Lower leg skin (tissue), 4 donors: ENCODE measurements at regions not wholly inside any gene's neighbourhood (a gene's known extent, or its start where the extent isn't known, plus 50 kb on each side); places are given as distances from the start of the nearest gene placed in this dataset.

ENCODE experiments used
- DNase-seq, 2 donors: peaks; one replicate each; pipeline ENCODE4 v3.0.0-alpha.2; 2019; ENCODE audit warnings: low spot score in 2 of 2
- H3K4me3 ChIP-seq: fragments of 200-600 bp; sonication (generic); 2 replicates; pipeline ENCODE4 v1.5.1; 2017; ENCODE audit warnings: mild to moderate bottlenecking, low read depth; ENCODE audit not compliant: poor library complexity, severe bottlenecking
- POLR2A ChIP-seq, 2 donors: fragments of 450-650 bp; IDR thresholded peaks; one replicate each; pipeline ENCODE4 v1.6.1; 2016 to 2017; ENCODE audit warnings: antibody characterized with exemption in 2 of 2, mild to moderate bottlenecking in 1 of 2, moderate library complexity in 1 of 2
- WGBS, 2 donors: methylation state at CpG; one replicate each; pipeline ENCODE4 v1.1.5; 2018; 5-methylcytosine and 5-hydroxymethylcytosine counted together
- intact Hi-C: fragments of 100-400 bp; cut with DNase I; formaldehyde crosslinking; loops from one replicate; pipeline ENCODE4 v1.15.0; 2023; ENCODE audit warnings: low total_unique reads
- TF ChIP-seq, protein P1 (sequence below), 3 donors: fragments of 450-650 bp; IDR thresholded peaks; one replicate each; pipeline ENCODE4 v1.5.1; 2016; ENCODE audit warnings: antibody characterized with exemption in 3 of 3, mild to moderate bottlenecking in 3 of 3, moderate library complexity in 2 of 3

DNA sequence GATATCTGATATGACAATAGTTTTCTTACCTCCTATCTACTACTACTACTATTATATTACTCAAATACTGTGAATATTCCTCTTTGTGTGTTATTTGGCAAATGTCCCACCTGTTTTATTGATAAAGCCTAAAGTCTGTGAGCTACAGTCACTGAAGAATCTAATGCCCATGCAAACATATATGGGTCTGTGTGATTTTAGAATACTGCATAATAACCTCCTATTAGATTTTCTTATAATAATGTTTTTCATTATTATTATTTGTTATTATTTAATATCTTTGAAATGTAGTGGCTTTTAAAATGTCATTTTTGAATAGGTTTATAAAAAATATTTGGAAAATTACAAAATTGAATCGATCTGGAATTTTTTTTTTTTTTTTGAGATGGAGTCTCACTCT is 1330.8 kb upstream of the MIR17HG start:
- intact Hi-C loops: no loop called here
- DNase-seq: no peak
- WGBS, 2 donors: 96% methylated on average over 1 of the region's 1 CpG
- TF ChIP-seq, protein P1, sequence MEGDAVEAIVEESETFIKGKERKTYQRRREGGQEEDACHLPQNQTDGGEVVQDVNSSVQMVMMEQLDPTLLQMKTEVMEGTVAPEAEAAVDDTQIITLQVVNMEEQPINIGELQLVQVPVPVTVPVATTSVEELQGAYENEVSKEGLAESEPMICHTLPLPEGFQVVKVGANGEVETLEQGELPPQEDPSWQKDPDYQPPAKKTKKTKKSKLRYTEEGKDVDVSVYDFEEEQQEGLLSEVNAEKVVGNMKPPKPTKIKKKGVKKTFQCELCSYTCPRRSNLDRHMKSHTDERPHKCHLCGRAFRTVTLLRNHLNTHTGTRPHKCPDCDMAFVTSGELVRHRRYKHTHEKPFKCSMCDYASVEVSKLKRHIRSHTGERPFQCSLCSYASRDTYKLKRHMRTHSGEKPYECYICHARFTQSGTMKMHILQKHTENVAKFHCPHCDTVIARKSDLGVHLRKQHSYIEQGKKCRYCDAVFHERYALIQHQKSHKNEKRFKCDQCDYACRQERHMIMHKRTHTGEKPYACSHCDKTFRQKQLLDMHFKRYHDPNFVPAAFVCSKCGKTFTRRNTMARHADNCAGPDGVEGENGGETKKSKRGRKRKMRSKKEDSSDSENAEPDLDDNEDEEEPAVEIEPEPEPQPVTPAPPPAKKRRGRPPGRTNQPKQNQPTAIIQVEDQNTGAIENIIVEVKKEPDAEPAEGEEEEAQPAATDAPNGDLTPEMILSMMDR (IDR thresholded peaks at IDR 0.05): no peak
- TF ChIP-seq POLR2A (IDR thresholded peaks at IDR 0.05): no peak
- H3K4me3 ChIP-seq: no peak overlapping the region

- 67 to 77% methylated on average over 3 of the region's 3 CpGs for WGBS, 2 donors
- intact Hi-C loops: no loop called here
- TF ChIP-seq, protein P1 (IDR thresholded peaks at IDR 0.05): no peak
- TF ChIP-seq POLR2A (IDR thresholded peaks at IDR 0.05): no peak
- no peak overlapping the region for H3K4me3 ChIP-seq
- no peak for DNase-seq
These were observed 1326.9 kb upstream of the MIR17HG start for GRCh38 chr13:90020536-90021070.

DNA sequence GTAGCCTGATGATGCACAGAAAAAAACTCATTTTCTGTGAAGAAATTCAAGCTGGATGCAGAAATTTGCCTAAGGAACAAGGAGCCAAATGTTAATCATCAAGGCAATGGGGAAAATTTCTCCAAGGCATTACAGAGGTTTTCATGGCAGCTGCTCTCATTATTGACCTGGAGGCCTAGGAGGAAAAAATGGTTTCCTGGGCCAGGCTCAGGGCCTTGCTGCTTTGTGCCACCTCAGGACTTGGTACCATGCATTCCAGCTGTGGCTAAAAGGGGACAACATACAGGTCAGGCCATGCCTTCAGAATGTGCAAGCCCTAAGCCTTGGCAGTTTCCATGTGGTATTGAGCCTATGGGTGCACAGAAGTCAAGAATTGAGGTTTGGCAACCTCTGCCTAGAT is 1320.1 kb upstream of the MIR17HG start:
- no peak overlapping the region for H3K4me3 ChIP-seq
- TF ChIP-seq POLR2A (IDR thresholded peaks at IDR 0.05): no peak
- TF ChIP-seq, protein P1 (IDR thresholded peaks at IDR 0.05): no peak
- intact Hi-C loops: no loop called here
- no peak for DNase-seq

DNA sequence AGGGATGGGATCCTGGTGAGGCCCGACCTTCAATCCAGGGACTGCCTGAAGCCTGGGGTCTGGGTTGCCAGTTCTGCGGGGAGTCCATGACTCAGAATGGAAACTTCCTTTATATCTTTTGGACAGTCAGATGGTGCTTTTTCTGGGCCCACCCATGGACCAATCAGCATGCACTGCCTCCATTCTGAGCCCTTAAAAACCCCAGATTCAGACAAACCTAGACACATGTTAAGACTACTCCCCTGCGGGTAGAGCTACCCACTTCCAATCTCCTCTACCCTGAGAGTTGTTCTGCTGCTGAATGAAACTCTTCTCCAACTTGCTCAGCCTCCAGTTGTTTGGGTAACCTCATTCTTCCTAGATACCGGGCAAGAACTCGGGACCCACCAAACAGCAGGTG is 1315.2 kb upstream of the MIR17HG start:
- H3K4me3 ChIP-seq: no peak overlapping the region
- no peak for TF ChIP-seq POLR2A (IDR thresholded peaks at IDR 0.05)
- TF ChIP-seq, protein P1 (IDR thresholded peaks at IDR 0.05): no peak
- DNase-seq: no peak
- 89 to 93% methylated on average over 5 of the region's 5 CpGs for WGBS, 2 donors
- intact Hi-C loops: no loop called here

GRCh38 chr13:90032841-90033493 is 1314.5 kb upstream of the MIR17HG start:
- 72 to 84% methylated on average over 13 to 14 of the region's 14 CpGs for WGBS, 2 donors
- H3K4me3 ChIP-seq: no peak overlapping the region
- DNase-seq: peak in 1 of 2 donors; percentile 76
- TF ChIP-seq POLR2A (IDR thresholded peaks at IDR 0.05): no peak
- TF ChIP-seq, protein P1 (IDR thresholded peaks at IDR 0.05): no peak
- intact Hi-C loops: no loop called here

DNA sequence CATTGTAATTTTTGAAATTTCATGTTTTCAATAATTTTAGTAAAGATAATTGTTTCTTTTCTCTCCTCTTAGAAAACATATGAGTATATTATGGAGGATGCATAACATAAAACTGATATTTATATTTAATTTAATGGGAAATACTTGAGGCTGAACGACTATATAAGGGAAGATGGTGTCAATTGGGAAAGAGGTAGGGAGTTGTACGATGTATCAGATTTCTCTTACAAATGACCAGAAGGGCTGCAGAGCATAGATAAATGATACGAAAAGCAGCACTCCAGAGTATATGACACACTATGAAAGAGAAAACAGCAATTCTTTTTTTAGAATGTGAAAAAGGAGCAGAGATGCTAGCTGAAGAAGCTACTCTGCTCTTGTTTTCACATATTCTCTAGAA is 1308.0 kb upstream of the MIR17HG start:
- no peak for DNase-seq
- no peak overlapping the region for H3K4me3 ChIP-seq
- TF ChIP-seq POLR2A (IDR thresholded peaks at IDR 0.05): no peak
- TF ChIP-seq, protein P1 (IDR thresholded peaks at IDR 0.05): no peak
- intact Hi-C loops: no loop called here
- WGBS, 2 donors: 83 to 84% methylated on average over 3 of the region's 3 CpGs
